Coronary artery (tissue), 2 donors: ENCODE measurements at regions not wholly inside any gene's neighbourhood (a gene's known extent, or its start where the extent isn't known, plus 50 kb on each side); places are given as distances from the start of the nearest gene placed in this dataset.

Experiments used
- DNase-seq: peaks from one replicate; pipeline ENCODE4 v3.0.0-alpha.2; 2017; ENCODE audit warnings: low spot score
- H3K27ac ChIP-seq, 2 donors: fragments of 200-600 bp; sonication (generic); one replicate each; pipeline ENCODE4 v1.5.1; 2016 to 2019
- H3K4me3 ChIP-seq: fragments of 200-600 bp; sonication (generic); 2 replicates; pipeline ENCODE4 v1.5.1; 2016; ENCODE audit warnings: mild to moderate bottlenecking, moderate library complexity
- CTCF ChIP-seq: fragments of 200-600 bp; sonication (generic); IDR thresholded peaks from one replicate; pipeline ENCODE4 v1.5.1; 2019; ENCODE audit warnings: antibody characterized with exemption

- TF ChIP-seq CTCF: no peak
- DNase-seq: no peak
- no peak overlapping the region for H3K27ac ChIP-seq
- H3K4me3 ChIP-seq: no peak overlapping the region
These were observed 129.1 kb upstream of the HTR2A start for GRCh38 chr13:47025791-47026447.

DNA sequence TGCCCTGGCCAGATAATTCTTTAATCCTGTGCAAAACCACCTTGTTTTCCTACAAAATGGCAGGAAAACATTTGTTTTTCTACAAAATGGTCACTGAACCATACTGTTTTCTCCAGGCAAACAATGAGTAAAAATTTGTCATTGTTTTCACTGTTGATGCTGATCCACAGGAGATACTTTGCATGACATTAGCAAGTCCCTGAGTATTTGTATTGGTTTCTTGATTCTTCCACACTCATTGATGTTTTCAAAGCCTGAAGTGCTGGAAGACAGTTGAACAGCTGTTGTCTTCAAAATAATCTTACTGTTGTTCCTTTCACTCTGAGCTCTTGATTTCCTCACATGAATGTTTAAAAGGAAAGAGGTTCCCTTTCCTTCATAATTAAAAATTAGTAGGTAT lies 123.1 kb upstream of the HTR2A start:
- no peak for TF ChIP-seq CTCF
- no peak for DNase-seq
- H3K27ac ChIP-seq: no peak overlapping the region
- no peak overlapping the region for H3K4me3 ChIP-seq

DNA sequence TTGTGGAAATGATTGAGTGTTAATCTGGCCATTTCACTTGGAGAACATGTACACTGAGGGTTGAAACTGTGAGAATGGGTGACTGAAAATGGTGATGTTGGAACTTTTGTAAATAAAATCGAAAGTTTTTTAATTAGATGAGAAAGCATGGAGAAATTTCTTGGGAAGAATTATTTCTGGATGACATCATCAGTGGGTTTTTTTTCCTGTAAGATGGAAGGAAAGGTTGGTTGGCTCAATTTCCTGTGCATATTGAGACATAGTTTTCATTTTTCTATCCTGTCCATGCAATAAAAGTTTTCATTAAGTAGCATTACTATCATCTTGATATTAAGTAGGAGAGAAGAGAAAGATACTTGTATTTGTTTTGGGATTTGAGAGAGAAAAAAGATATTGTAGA lies 120.6 kb upstream of the HTR2A start:
- Histone ChIP-seq H3K4me3 (no peak overlapping the region), H3K27ac (no peak overlapping the region)
- no peak for DNase-seq
- TF ChIP-seq CTCF: no peak

DNA sequence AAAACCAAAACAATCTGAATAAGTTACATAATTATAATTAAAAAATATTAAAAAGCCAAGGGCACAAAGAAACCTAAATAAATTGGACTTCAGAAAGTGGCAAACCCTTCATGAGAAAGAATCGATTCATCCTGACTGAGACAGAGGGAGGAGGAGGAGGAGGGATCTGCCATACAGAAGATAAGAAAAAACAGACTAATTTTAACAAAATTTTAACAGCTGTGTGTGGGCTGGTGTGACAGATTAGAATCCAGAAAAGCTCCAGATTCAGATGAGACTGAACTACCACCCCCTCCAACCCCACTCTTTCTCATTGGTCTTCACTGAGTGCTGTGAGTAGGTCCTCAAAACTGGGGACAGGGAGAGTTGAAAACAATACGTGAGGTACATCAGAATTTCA lies 111.5 kb upstream of the HTR2A start:
- no peak for DNase-seq
- no peak for TF ChIP-seq CTCF
- Histone ChIP-seq H3K27ac (no peak overlapping the region), H3K4me3 (no peak overlapping the region)

DNA sequence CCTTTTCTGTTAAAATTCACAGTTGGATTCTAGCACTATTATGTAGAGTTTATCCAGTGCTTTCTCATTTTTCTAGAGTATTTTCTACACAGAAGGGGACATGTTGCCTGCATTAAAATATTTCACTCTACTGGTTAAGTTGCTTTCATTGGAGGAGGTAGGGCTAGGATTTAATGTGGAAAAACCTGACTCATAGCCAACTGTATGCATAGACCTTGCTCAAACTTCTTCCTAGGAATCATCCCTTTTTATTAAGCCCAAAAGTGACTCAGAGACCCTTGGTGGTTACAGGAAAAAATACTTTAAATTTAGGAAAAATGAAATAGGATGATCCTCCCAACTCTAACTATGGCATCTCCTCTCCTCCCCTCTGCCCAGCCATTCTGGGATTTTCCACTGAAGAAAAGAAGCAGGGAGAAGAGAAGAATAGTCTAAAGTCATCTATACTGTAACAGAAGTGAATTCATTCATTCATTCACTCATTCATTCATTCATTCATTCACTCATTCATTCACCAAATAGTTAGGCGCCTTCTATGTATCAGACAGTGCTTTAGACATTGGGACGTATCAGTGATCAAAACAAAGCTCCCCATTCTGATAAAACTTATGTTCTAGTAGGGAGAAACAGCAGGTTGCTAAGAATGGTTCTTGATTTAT lies 109.0 kb upstream of the HTR2A start:
- TF ChIP-seq CTCF: no peak
- no peak overlapping the region for H3K27ac ChIP-seq
- no peak overlapping the region for H3K4me3 ChIP-seq
- no peak for DNase-seq

DNA sequence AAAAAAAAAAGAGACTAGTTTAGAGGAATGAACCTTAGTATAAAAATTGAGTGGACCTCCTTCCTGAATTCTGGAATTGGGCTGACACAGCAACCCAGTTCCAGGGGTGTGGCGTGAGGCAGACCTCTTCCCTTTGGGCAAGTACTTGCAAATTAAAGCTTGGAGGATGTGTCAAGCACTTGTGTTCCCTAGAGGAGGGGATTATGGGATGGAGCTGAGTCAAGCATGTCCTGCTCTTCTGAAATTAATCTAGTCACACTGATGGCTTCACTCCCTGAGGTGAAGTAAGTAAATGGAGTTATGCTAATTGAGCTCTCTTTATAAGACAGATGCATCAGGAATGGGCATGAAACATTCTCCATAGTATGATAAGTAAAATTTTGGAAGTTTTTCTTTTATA lies 107.7 kb upstream of the HTR2A start:
- Histone ChIP-seq H3K27ac (no peak overlapping the region), H3K4me3 (no peak overlapping the region)
- no peak for TF ChIP-seq CTCF
- DNase-seq: no peak

DNA sequence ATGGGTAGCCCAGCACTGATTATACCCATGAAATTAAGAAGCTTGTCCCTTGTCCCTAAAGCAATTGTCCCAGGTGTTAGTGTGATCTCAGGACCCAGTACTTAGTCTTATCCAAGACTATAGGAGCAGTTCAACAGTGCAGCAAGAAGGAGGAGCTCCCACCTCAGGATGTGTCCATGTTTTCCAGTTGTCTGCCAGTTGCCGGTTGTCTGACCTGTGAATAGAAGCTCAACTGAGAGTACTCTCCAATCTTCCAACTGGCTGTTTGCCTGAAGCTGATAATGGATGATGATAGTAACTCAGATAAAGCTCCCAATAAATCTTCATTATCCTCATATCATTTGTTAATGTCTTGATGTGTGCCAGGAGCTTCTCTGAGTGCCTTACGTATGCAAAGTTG lies 107.2 kb upstream of the HTR2A start:
- Histone ChIP-seq H3K4me3 (no peak overlapping the region), H3K27ac (no peak overlapping the region)
- DNase-seq: no peak
- TF ChIP-seq CTCF: no peak
